ENCODE measurements at regions not wholly inside any gene's neighbourhood (a gene's known extent, or its start where the extent isn't known, plus 50 kb on each side); places are given as distances from the start of the nearest gene placed in this dataset.
"Not testable (repeated sequence)": the region's sequence is repeated elsewhere in the genome, so short reads cannot be mapped to it uniquely, and the experiment has no call there.

- no peak for DNase-seq (ENCODE audit: low spot score)
Measured at GRCh38 chr13:70788074-70788473, 679.8 kb upstream of the KLHL1 start.

- DNase-seq (ENCODE audit: low spot score): no peak
Measured at GRCh38 chr13:70784207-70784989, 676.1 kb upstream of the KLHL1 start.

GRCh38 chr13:70769817-70770216, 661.6 kb upstream of the KLHL1 start:
- DNase-seq (ENCODE audit: low spot score): no peak

GRCh38 chr13:70758932-70759331, 650.7 kb upstream of the KLHL1 start:
- DNase-seq (ENCODE audit: low spot score): no peak

- DNase-seq (ENCODE audit: low spot score): no peak
Measured at GRCh38 chr13:70756088-70756487, 647.8 kb upstream of the KLHL1 start.

- no peak for DNase-seq (ENCODE audit: low spot score)
Measured at GRCh38 chr13:70755456-70755855, 647.2 kb upstream of the KLHL1 start.

GRCh38 chr13:70747262-70747661, 639.0 kb upstream of the KLHL1 start:
- no peak for DNase-seq (ENCODE audit: low spot score)

GRCh38 chr13:70746469-70746868, 638.2 kb upstream of the KLHL1 start:
- DNase-seq (ENCODE audit: low spot score): not testable (repeated sequence)

GRCh38 chr13:70736622-70737317, 628.5 kb upstream of the KLHL1 start:
- DNase-seq (ENCODE audit: low spot score): no peak

- no peak for DNase-seq (ENCODE audit: low spot score)
Measured at GRCh38 chr13:70732611-70733010, 624.4 kb upstream of the KLHL1 start.

- no peak for DNase-seq (ENCODE audit: low spot score)
Measured at GRCh38 chr13:70729369-70729768, 621.1 kb upstream of the KLHL1 start.

- DNase-seq (ENCODE audit: low spot score): no peak
Measured at GRCh38 chr13:70723732-70724131, 615.5 kb upstream of the KLHL1 start.

GRCh38 chr13:70720386-70720785, 612.1 kb upstream of the KLHL1 start:
- no peak for DNase-seq (ENCODE audit: low spot score)

- DNase-seq (ENCODE audit: low spot score): no peak
Measured at GRCh38 chr13:70714993-70715392, 606.7 kb upstream of the KLHL1 start.

- DNase-seq (ENCODE audit: low spot score): no peak
Measured at GRCh38 chr13:70708775-70709174, 600.5 kb upstream of the KLHL1 start.

GRCh38 chr13:70703755-70704154, 595.5 kb upstream of the KLHL1 start:
- DNase-seq (ENCODE audit: low spot score): no peak

- DNase-seq (ENCODE audit: low spot score): no peak
Measured at GRCh38 chr13:70694996-70695715, 586.9 kb upstream of the KLHL1 start.

GRCh38 chr13:70668983-70669382, 560.7 kb upstream of the KLHL1 start:
- no peak for DNase-seq (ENCODE audit: low spot score)

- DNase-seq (ENCODE audit: low spot score): no peak
Measured at GRCh38 chr13:70668293-70668692, 560.0 kb upstream of the KLHL1 start.

GRCh38 chr13:70666883-70667556, 558.8 kb upstream of the KLHL1 start:
- DNase-seq (ENCODE audit: low spot score): no peak

- DNase-seq (ENCODE audit: low spot score): no peak
Measured at GRCh38 chr13:70662231-70662940, 554.1 kb upstream of the KLHL1 start.

- DNase-seq (ENCODE audit: low spot score): no peak
Measured at GRCh38 chr13:70644052-70644451, 535.8 kb upstream of the KLHL1 start.

Data from HuH-7.5 (cell line).